DMS 273 (cell line): ENCODE measurements at regions not wholly inside any gene's neighbourhood (a gene's known extent, or its start where the extent isn't known, plus 50 kb on each side); places are given as distances from the start of the nearest gene placed in this dataset.
A peak's percentile ranks its signal among the peaks of the same experiment; 100 is the strongest.

ENCODE experiments used
- DNase-seq: peaks from one replicate; lab custom pipeline; 2025; ENCODE audit not compliant: unreplicated experiment; lab: John Stamatoyannopoulos, UW

DNA sequence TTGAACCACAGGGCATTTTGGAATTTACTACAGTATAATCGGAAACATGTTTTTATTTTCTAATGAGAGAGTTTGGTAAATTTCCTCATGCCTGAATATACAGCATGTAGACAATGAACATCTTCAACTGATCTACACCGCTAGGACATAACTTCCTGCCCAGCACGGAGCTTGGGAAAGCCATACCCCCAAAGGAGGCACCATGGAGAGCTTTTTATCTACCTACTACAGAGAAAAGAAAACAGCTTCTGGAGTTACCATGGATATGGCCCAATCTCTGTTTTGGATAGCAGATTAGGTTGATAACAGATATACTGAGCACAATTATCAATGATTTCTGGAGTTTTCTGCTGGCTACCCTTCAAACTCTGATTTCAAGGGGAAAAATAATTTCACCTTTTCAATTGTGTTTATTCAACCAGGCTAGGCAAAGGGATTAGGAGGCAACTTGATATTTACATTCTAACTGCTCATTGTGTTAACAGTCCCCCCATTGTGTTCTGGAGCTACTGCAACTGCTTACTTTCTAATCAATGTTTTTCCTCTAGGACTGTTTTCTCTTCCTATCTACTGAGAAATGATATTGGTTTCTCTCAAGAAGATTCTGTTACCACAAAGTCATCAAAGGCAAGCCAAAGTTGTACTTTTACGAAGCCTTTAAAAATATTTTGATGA lies 123.0 kb upstream of the ARHGAP28 start:
- DNase-seq: no peak

GRCh38 chr18:6607343-6607742 lies 122.2 kb upstream of the ARHGAP28 start:
- DNase-seq: no peak

GRCh38 chr18:6609666-6610264 lies 119.8 kb upstream of the ARHGAP28 start:
- DNase-seq: no peak

DNA sequence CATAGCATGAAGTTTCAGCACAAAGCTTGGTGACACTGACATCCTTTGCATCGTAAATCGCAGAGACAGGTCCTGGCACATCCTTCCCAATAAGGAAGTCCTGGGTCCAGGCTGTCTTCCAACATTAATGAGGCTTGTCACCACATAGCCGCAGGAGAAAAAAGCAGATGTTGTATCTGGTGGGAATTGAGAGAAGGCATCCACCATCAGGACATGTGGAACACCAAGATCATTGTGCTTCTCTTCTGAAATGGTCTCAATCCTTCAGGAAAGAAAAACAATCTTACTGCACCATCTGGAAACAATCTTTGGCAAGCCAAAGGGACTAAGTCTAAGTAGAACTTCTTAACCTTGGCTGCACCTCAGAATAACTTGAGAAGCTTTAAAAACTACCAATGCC lies 119.0 kb upstream of the ARHGAP28 start:
- DNase-seq: no peak

DNA sequence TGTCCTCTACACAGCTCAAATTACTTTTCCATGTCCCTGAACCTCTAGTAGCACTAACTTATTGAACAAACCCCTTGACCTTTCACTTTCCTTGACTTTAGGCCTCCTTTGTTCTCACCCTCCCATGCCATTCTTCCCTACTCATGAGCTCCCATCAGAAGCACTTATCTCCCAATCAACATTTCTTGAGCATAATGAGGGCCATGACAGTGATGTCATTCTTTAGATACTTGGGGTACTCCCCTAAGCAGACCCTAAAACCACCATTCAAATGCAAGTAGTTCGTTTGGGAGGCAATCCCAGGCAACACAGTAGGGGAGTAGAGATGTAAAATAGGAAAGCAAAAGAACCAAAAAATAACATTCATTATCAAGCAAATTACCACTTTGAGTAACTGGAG lies 115.9 kb upstream of the ARHGAP28 start:
- no peak for DNase-seq

DNA sequence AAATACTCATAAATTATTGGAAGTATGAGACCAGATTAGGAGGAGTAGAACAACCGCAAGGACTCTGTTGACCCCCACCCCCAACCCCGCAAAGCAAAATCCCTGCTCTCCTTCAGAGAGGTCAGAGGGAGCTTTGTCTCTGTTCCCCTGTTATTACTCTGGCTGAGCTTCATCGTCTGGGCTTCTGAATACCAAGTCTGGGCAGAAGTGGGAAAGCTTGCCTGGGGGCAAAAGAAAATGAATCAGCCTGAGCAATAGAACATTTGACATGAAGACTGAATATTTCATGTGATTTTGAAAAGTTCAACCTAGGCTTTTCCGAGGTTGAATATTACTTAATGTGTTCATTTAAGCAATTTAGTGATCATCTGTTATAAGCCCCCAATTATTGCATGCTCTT lies 114.6 kb upstream of the ARHGAP28 start:
- no peak for DNase-seq

DNA sequence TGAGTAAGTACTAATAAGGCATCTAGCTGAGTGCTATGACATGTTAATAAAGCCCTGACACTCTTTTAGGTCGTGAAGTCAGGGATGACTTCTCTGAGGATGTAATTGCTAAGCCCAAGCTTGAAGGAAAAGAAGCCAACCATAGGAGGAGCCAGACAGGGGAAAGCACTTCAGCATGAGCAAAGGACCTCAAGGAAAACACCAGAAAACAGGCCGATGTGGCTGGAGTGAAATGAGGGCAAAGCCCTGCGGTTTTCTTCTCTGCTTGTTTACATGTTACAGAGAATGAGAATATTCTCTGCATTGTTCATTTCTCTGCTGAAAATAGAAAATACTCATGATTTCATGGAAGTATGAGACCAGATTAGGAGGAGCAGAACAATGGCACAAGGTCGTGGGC lies 112.5 kb upstream of the ARHGAP28 start:
- no peak for DNase-seq

DNA sequence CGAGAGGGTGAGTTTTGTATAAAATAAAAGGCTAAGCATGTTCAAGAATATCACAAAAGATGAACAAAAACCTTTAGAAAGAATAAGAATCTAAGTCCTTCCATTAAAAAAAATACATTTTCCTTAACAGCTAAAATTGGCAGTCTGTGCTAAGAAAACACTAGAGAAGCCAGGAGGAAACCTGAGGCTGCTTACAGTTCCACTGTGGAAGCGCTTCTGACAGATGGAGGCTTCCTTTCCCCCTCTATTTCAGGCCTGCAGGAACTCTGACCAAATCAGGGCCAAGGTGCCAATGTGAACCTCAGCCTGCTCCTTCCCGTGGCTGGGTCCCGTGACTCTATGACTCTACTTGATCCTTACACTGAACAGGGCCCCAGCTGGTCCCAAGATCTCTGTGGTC lies 108.1 kb upstream of the ARHGAP28 start:
- no peak for DNase-seq

- no peak for DNase-seq
These were observed 106.2 kb upstream of the ARHGAP28 start for GRCh38 chr18:6623278-6623677.

DNA sequence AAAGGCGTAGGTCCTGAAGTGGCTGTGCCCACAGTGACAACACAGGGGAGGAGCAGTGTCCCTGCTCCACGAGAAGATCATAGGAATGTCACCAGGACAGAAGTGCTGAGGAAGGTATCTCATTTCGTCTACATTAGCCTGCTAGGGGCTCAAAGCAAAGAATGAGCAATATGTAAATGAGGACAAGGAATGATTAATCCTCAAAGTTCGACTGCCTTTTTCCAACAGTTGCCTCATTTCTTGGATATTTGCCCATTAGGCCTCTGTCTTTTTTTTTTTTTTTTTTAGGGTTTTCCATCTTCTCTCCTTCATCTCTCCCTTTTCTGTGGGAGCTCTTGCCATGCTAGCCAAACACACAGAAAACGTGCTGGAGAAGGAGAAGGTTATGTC lies 105.2 kb upstream of the ARHGAP28 start:
- DNase-seq: peak; percentile 19

DNA sequence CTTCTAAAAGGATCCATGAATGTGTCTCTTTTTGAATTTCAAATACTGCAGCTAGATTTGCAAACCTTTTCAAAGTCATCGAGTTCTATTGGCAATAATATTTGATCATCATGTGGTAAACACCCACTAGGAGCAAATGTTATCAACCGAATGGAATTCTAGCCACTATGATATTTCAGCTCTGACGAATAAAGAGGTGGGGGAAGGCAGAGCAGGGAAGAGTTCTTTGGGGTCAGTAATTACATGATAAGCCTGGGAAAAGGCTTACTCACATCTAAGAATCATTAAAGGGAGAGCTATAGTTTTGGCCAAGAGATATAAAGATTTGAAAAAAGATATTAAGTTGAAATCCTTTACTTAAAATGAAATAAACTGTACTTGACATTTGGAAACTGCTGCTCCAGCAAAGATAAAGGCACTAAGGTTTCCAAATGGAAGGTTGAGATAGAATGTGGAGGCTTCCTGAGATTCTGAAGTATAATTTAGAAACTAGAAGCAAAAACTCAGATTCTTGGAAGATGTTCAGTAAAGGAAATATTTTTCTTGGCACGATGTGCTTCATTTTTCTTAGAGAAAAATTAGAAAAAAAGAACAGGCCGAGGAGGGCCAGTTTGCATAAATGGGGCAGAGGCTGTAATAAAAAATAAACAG lies 104.7 kb upstream of the ARHGAP28 start:
- no peak for DNase-seq

GRCh38 chr18:6625481-6625880 lies 104.0 kb upstream of the ARHGAP28 start:
- DNase-seq: no peak

DNA sequence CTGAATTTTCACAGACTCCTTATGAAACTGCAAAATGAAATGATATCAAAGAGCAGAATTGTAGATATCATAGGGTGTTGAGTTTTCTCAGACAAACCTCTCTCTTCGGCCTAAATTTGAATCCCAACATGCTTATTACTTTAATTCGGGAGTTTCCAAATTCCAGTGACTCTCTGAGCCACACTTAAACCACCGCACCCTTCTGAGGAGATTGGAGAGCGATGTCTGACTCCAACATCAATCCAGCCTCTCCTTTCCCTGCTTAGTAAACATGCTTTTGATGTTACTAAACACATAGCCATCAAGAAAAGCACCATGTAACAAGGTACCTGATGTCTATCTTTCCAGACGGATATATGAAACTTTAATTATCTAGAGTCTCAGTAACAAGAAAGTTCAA lies 103.1 kb upstream of the ARHGAP28 start:
- no peak for DNase-seq

DNA sequence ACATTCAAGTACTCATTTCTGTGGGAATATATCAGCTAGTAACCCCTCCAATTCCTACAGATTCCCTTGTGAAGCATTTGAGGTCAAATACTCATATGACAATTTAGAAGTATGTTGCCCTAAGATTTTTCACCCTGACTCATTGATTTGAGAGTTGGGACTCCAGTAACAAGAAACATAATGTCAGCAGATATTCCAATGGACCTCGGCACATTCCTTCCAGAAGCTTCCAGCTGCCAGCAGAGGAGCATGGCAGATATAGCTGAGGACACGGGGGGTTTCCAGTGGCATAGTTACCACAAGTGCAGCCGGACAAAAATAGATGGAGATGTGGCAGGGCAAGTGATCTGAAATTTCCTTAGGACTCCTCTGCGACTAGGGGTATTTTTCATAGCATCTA lies 101.9 kb upstream of the ARHGAP28 start:
- no peak for DNase-seq

- DNase-seq: no peak
These were observed 101.3 kb upstream of the ARHGAP28 start for GRCh38 chr18:6628187-6628586.

GRCh38 chr18:6629635-6630140 lies 99.8 kb upstream of the ARHGAP28 start:
- no peak for DNase-seq

GRCh38 chr18:6633310-6633709 lies 96.2 kb upstream of the ARHGAP28 start:
- DNase-seq: no peak

DNA sequence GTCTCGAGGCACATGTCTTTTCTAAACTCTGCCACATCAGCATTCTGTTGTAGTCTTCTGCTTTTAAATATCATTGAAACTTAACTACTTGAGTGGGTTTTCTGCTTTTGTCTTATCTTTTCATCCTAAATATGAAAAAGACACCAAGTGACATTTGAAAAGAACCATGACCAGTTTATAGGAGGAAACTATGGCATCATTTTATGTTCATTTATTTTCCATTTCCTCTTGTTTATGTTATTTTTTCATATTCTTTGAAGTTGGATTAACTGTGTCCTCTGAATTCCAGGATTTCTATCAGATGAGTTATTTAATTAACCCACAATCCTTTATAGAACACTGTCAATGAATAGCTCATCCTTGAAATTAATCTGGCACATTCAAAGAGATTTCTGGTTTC lies 93.4 kb upstream of the ARHGAP28 start:
- no peak for DNase-seq

DNA sequence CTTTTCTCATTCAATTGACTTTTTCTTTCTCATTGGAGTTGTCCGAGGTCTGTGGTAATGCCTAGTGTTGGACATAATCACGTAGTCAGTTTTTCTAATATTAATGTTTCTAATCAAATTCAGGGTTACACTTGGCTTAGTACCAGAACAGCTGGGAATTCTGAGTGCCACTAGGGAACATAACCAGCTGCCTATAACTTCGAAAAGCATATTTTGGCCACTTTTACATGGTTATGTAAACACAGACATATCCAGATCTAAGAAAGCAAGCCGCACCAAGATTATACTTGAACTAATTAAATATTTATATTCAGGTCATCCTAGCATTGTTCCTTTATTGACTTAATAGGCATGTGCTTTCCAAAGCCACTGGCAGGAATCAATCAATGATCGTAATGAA lies 91.1 kb upstream of the ARHGAP28 start:
- DNase-seq: no peak

DNA sequence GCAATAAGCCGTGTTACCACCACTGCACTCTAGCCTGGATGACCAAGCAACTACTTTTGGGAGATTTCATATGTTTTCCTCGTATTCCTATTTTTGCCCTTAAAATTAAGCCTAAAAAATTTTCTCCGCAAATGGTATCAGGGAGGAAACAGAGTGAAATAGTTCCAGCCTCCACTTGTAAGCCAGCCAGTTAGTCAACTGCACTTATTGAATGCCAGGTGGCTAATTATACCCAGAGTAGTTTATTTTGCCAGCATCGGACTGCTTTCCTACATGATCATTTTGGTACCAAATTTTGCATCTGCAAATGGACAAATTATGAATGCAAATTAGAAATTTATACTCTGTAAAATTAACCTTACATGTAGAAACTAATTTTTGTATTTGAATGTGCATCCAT lies 90.2 kb upstream of the ARHGAP28 start:
- DNase-seq: peak; percentile 59

GRCh38 chr18:6644836-6645627 lies 84.5 kb upstream of the ARHGAP28 start:
- DNase-seq: no peak

- DNase-seq: no peak
These were observed 82.7 kb upstream of the ARHGAP28 start for GRCh38 chr18:6646801-6647200.
